Retinal pigment epithelial cell (primary cell): ENCODE measurements at regions not wholly inside any gene's neighbourhood (a gene's known extent, or its start where the extent isn't known, plus 50 kb on each side); places are given as distances from the start of the nearest gene placed in this dataset.

Experiments
- DNase-seq: peaks from one replicate; pipeline ENCODE4 v3.0.0-alpha.2; 2010; ENCODE audit warnings: low read depth
- H3K4me3 ChIP-seq: 2 replicates; pipeline ENCODE4 v1.5.1; 2011; ENCODE audit warnings: mild to moderate bottlenecking, low read length, control low read depth, moderate library complexity
- TF ChIP-seq, protein P1 (sequence below): conservative IDR thresholded peaks from 2 replicates; pipeline ENCODE4 v1.5.1; 2011; ENCODE audit warnings: low read depth, low read length, control low read depth, inconsistent platforms

DNA sequence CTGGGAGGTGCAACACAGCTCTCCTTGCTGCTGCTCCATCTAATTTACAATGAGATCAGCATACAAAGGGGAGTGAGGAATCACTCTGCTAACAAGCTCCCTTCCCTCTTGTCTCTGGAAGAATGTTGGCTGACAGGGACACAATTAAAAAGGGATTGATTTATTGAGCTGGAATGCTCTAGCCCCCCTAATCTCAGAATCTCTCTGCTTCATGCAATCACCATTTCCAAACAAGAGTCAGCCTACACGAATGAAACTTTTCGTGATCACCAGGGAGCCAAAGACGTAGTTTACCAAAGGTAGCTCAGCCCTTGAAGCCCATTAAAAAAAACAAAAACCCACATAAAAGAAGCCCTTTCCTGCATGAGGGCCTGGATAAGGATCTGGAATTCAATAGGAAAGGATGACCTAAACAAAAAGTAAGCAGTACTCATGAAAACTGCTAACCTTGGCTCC is 223.8 kb downstream of the C12orf75 start:
- DNase-seq: no peak

DNA sequence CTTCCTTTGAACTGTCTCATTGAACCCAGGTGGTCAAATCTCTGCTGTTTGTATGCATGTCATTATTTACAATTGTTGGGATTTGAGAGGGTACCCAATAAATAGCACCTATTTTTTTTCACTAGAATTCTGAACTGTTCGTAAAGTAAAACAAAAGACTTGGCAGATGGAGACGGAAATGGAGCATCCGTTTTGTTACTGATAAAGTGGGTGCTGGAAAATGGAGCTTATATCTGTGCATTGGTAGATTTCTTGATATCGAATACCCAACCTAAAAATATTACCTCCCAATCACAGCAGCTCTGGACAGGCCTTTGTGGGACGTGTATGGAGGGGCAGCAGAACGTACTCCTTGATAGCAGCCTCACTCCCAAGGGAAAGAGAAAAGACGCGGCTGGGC is 224.4 kb downstream of the C12orf75 start:
- TF ChIP-seq, protein P1, sequence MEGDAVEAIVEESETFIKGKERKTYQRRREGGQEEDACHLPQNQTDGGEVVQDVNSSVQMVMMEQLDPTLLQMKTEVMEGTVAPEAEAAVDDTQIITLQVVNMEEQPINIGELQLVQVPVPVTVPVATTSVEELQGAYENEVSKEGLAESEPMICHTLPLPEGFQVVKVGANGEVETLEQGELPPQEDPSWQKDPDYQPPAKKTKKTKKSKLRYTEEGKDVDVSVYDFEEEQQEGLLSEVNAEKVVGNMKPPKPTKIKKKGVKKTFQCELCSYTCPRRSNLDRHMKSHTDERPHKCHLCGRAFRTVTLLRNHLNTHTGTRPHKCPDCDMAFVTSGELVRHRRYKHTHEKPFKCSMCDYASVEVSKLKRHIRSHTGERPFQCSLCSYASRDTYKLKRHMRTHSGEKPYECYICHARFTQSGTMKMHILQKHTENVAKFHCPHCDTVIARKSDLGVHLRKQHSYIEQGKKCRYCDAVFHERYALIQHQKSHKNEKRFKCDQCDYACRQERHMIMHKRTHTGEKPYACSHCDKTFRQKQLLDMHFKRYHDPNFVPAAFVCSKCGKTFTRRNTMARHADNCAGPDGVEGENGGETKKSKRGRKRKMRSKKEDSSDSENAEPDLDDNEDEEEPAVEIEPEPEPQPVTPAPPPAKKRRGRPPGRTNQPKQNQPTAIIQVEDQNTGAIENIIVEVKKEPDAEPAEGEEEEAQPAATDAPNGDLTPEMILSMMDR: no peak
- H3K4me3 ChIP-seq: no peak overlapping the region
- no peak for DNase-seq

More for the DNA sequence above, 223.8 kb downstream of the C12orf75 start:
- H3K4me3 ChIP-seq: no peak overlapping the region
- TF ChIP-seq, protein P1: no peak

DNA sequence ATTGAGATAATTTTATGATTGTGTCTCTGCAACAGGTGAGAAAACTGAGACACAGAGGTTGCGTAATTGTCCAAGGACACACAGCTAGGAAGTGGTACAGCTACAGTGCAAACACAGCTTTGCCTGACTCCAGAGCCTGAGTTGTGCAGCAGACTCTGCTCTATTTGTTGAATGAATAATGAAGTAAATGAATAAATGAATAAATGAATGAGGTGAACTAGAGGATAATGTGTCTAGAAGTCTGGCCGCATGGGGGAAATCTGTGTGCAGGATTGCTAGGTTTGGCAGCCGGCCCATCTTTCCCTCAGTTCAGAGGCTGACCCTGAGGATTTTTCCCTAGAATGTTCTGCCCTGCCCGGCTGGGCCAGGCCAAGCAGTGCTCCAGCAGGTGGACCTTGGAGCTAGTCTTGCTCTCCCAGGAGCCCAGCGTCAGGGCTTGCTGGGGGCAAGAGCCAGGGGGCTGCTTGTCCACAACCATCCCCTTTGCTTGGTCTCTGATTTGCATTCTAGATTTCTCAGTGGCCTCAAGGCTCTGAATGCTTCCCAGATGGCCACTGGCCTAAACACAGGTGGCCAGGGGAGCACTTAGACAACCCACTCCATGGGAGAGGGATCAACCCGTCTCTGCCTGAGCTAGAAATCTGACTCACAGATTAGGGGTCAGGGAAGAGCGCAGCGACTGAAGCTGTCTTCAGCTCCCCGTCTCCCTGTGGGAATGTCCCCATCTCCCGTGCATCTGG is 225.2 kb downstream of the C12orf75 start:
- DNase-seq: no peak
- TF ChIP-seq, protein P1: peak; percentile 2
- no peak overlapping the region for H3K4me3 ChIP-seq

DNA sequence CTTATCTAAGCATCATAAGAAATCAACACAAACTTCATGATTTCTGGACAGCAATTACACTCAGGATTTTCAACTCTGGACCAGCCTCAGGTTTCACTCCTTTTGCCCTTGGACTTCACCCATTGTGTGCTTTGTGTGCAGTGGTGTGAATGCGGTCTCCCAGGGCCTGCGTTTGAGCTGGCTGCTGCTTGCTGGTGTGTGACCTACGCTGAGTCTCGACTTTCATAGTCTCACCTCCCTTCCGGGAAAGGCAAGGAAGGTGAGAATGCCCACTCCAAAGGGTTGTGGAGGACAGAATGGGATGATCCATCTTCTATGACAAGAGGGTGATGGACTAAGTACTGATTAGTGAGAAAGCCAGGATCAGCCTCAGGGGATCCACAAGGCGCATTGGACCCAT is 228.8 kb downstream of the C12orf75 start:
- no peak overlapping the region for H3K4me3 ChIP-seq
- TF ChIP-seq, protein P1: no peak
- DNase-seq: no peak

DNA sequence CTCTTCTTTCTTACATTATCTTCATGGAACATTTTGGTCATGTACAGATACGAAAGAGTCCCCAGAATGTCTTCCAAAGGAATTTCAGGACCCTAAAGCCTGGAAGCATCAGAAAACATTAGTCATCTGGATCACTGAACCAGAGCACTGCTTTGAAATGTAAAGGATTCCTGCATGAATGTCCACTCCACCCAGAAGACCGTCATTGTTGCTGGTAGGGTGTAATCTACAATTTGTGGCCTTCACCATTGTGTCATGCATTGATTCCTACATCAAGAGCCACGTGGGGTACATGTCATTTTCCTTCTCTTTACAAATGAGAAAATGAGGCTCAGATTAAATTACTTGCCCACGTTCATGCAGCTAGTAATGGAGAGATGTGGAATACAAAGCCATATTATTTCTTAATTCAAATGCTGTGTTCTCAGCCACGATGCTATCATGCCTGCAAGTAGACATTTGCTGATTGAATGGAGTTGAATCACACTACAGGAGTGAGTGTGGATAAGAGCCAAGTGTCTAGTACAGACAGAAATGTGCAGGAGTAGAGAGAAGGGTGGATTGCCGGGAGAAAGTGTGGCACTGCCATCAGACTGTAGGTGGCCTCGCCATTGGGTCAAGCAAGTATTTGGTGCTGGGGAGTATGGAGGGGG is 231.2 kb downstream of the C12orf75 start:
- TF ChIP-seq, protein P1: peak; percentile 12
- no peak overlapping the region for H3K4me3 ChIP-seq
- peak; percentile 34 for DNase-seq

DNA sequence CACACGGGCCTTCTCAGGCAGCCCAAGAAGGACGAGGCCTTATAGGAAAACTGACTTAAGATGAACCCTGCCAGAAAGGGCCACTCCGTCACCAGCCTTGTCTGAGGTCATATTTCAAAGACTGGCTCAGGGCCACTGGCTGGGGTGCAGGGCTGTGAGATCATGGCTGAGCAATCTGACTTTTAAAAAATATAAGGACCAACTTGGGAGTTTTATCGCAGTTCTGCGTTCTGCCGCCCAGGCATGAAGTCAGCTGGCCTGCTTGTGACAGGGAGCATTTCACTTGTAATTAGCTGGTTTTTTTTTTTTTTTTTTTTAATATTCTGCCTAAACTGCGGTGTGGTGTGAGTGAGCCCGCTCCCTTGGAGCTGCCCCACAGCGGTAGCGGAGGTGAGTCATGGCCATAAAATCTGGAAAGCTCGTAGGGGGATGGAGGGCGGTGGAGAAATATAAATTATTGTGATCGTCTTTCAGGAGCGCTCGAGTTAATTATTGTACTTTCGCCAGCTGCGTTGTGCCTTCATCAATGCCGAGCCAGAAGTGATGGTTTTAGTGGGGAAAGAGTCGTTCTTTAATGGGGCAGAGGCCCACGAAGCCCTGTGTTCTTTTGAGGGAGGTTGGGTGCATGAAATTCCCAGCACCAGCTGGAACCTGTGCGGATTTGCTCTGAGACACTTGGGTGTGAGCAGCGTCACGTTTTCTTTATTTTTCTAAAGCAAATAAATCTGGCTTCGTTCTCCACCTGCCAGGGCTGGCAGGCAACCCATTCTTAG is 231.9 kb downstream of the C12orf75 start:
- DNase-seq: peak; percentile 54

More for the DNA sequence above, 231.9 kb downstream of the C12orf75 start:
- TF ChIP-seq, protein P1: no peak
- peak overlapping the region; percentile 29 for H3K4me3 ChIP-seq
